Neural progenitor cell (in vitro differentiated cells): ENCODE measurements at regions not wholly inside any gene's neighbourhood (a gene's known extent, or its start where the extent isn't known, plus 50 kb on each side); places are given as distances from the start of the nearest gene placed in this dataset.

ENCODE experiments used
- DNase-seq: peaks from one replicate; pipeline ENCODE4 v3.0.0-alpha.2; 2016; ENCODE audit warnings: low spot score
- H2AFZ ChIP-seq: fragments of 200-600 bp; sonication (generic); replicated peaks from 2 replicates; pipeline ENCODE4 v1.6.1; 2016; ENCODE audit warnings: antibody characterized with exemption
- H3F3A ChIP-seq: fragments of 200-600 bp; sonication (generic); 2 replicates; pipeline ENCODE4 v1.6.1; 2016; ENCODE audit warnings: antibody characterized with exemption, low read depth
- H3K27ac ChIP-seq: fragments of 200-600 bp; sonication (generic); 2 replicates; pipeline ENCODE4 v1.5.1; 2016; ENCODE audit warnings: mild to moderate bottlenecking
- H3K27me3 ChIP-seq: fragments of 200-600 bp; sonication (generic); 2 replicates; pipeline ENCODE4 v1.6.1; 2016; ENCODE audit warnings: mild to moderate bottlenecking, moderate library complexity
- H3K36me3 ChIP-seq: fragments of 200-600 bp; sonication (generic); 2 replicates; pipeline ENCODE4 v1.5.1; 2016
- H3K4me1 ChIP-seq: fragments of 200-600 bp; sonication (generic); 2 replicates; pipeline ENCODE4 v1.6.1; 2016; ENCODE audit warnings: mixed run types
- H3K4me2 ChIP-seq: fragments of 200-600 bp; sonication (generic); 2 replicates; pipeline ENCODE4 v1.6.1; 2016
- H3K4me3 ChIP-seq: fragments of 200-600 bp; sonication (generic); 2 replicates; pipeline ENCODE4 v1.5.1; 2016
- H3K79me2 ChIP-seq: fragments of 200-600 bp; sonication (generic); 2 replicates; pipeline ENCODE4 v1.6.1; 2016; ENCODE audit warnings: low read depth
- H3K9ac ChIP-seq: fragments of 200-600 bp; sonication (generic); 2 replicates; pipeline ENCODE4 v1.6.1; 2016
- H3K9me3 ChIP-seq: fragments of 200-600 bp; sonication (generic); 2 replicates; pipeline ENCODE4 v1.5.1; 2016; ENCODE audit warnings: low read depth
- H4K20me1 ChIP-seq: fragments of 200-600 bp; sonication (generic); 2 replicates; pipeline ENCODE4 v1.6.1; 2016; ENCODE audit warnings: low read depth
- H3K27ac Mint-ChIP-seq: 3 replicates; pipeline ENCODE4 v1.8.0; 2021; ENCODE audit warnings: mixed read lengths
- H3K27me3 Mint-ChIP-seq: 2 replicates; pipeline ENCODE4 v1.8.0; 2022; ENCODE audit warnings: low read depth, mild to moderate bottlenecking, inconsistent platforms, moderate library complexity, mixed read lengths; ENCODE audit not compliant: insufficient read depth
- H3K36me3 Mint-ChIP-seq: 3 replicates; pipeline ENCODE4 v1.8.0; 2021; ENCODE audit warnings: mixed read lengths
- H3K4me1 Mint-ChIP-seq: 3 replicates; pipeline ENCODE4 v1.8.0; 2021; ENCODE audit warnings: mixed read lengths
- H3K4me3 Mint-ChIP-seq: 3 replicates; pipeline ENCODE4 v1.8.0; 2021; ENCODE audit warnings: mild to moderate bottlenecking, moderate library complexity, mixed read lengths
- H3K9me3 Mint-ChIP-seq: 3 replicates; pipeline ENCODE4 v1.8.0; 2020; ENCODE audit warnings: mixed read lengths
- EZH2 ChIP-seq: fragments of 200-600 bp; sonication (generic); IDR thresholded peaks from 2 replicates; pipeline ENCODE4 v1.6.1; 2017; ENCODE audit warnings: antibody characterized with exemption, mild to moderate bottlenecking, moderate library complexity
- EZH2phosphoT487 ChIP-seq: fragments of 200-600 bp; sonication (generic); IDR thresholded peaks from 2 replicates; pipeline ENCODE4 v1.6.1; 2017; ENCODE audit warnings: antibody characterized with exemption
- TF ChIP-seq, protein P1 (sequence below): fragments of 200-600 bp; sonication (generic); IDR thresholded peaks from 2 replicates; pipeline ENCODE4 v1.5.1; 2017; ENCODE audit warnings: antibody characterized with exemption, mild to moderate bottlenecking

DNA sequence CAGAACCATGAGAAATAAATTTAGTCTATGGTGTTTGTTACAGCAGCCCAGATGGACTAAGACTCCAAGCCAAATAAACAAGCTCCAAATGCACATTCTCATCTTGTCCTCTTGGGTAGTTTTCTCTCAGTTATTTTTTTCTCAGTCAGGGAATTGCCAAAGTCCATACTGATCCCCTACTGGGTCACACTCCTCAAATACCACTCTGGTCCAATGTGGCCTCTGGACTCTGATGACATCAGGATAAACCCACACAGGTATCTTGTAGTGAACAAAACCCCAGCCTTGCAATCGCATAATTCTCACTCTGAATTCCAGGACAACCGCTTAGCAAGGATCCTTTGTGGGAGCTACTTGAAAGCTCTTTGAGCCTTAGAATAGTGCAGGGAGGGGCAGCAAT is 248.4 kb upstream of the JUN start:
- H3K9me3 ChIP-seq = no peaks in the 10 kb centered on the region
- no peaks in the 10 kb centered on the region for H3K27me3 ChIP-seq
- no peak overlapping the region for H3K4me2 ChIP-seq
- no peaks in the 10 kb centered on the region for H3K4me1 Mint-ChIP-seq
- peaks cover 2% of the 10 kb centered on the region for H3K27me3 Mint-ChIP-seq
- no peaks in the 10 kb centered on the region for H3K4me1 ChIP-seq
- no peaks in the 10 kb centered on the region for H3K9me3 Mint-ChIP-seq
- no peak overlapping the region for H3K9ac ChIP-seq
- H3K36me3 ChIP-seq = no peaks in the 10 kb centered on the region
- H2AFZ ChIP-seq = no peak overlapping the region
- no peak overlapping the region for H3K4me3 ChIP-seq
- no peak overlapping the region for H3K27ac Mint-ChIP-seq
- no peak overlapping the region for H3K4me3 Mint-ChIP-seq
- H3K79me2 ChIP-seq = no peaks in the 10 kb centered on the region
- TF ChIP-seq, protein P1, sequence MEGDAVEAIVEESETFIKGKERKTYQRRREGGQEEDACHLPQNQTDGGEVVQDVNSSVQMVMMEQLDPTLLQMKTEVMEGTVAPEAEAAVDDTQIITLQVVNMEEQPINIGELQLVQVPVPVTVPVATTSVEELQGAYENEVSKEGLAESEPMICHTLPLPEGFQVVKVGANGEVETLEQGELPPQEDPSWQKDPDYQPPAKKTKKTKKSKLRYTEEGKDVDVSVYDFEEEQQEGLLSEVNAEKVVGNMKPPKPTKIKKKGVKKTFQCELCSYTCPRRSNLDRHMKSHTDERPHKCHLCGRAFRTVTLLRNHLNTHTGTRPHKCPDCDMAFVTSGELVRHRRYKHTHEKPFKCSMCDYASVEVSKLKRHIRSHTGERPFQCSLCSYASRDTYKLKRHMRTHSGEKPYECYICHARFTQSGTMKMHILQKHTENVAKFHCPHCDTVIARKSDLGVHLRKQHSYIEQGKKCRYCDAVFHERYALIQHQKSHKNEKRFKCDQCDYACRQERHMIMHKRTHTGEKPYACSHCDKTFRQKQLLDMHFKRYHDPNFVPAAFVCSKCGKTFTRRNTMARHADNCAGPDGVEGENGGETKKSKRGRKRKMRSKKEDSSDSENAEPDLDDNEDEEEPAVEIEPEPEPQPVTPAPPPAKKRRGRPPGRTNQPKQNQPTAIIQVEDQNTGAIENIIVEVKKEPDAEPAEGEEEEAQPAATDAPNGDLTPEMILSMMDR = no peak
- TF ChIP-seq EZH2 = no peak
- no peak for TF ChIP-seq EZH2phosphoT487
- no peaks in the 10 kb centered on the region for H3F3A ChIP-seq
- H4K20me1 ChIP-seq = no peaks in the 10 kb centered on the region
- H3K36me3 Mint-ChIP-seq = no peaks in the 10 kb centered on the region
- H3K27ac ChIP-seq = no peak overlapping the region
- DNase-seq = no peak

DNA sequence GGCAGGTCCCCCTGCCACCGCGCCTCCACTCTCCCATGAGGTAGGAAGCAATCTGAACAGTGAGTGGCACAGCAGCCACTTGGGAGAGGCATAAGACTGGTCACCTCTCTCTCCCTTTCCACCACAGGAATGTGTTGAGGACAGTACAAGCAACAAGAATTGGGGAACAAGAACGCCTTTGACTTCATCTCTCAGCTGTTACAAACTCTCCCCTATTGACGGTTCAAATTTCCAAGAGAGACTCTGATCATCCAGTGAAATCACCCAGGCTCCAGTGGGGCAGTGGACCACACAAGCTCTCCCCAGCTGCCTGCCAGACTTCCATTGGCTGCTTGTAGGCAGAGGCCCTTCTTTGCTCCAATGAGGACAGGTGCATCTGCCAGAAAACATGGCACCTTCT is 249.9 kb upstream of the JUN start:
- Histone ChIP-seq H3K79me2 (no peaks in the 10 kb centered on the region), H3K27me3 (no peaks in the 10 kb centered on the region), H3K4me2 (no peak overlapping the region), H3K9me3 (no peaks in the 10 kb centered on the region), H3F3A (no peaks in the 10 kb centered on the region), H3K4me1 (no peaks in the 10 kb centered on the region), H4K20me1 (no peaks in the 10 kb centered on the region), H3K4me3 (no peak overlapping the region), H2AFZ (no peak overlapping the region), H3K36me3 (no peaks in the 10 kb centered on the region), H3K27ac (no peak overlapping the region), H3K9ac (no peak overlapping the region)
- TF ChIP-seq EZH2 = no peak
- no peak for TF ChIP-seq EZH2phosphoT487
- TF ChIP-seq, protein P1 = no peak
- Mint-ChIP-seq H3K27ac (no peak overlapping the region), H3K4me3 (no peak overlapping the region), H3K36me3 (no peaks in the 10 kb centered on the region), H3K9me3 (no peaks in the 10 kb centered on the region), H3K4me1 (no peaks in the 10 kb centered on the region), H3K27me3 (peaks cover 2% of the 10 kb centered on the region)
- DNase-seq = no peak

DNA sequence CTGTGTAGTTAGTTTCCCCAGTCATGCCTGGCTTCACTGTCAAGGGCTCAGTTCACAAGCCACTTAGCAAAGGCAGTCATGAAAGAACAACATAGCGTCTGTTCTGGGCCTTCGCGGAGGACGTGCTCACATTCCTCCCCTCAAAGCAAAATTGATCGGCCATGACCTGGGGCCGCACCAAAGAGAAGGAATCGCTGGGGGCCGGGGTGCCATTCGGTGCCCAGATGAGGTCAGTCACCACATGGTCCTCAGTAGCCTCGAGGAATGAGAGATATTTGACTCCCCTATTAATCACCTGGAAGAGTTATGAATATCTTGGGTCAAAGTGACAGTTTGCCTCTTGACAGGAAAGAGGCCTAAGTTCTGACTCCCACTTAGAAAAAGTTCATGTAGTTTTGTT is 251.1 kb upstream of the JUN start:
- Histone ChIP-seq H3K36me3 (no peaks in the 10 kb centered on the region), H3K27ac (no peak overlapping the region), H3K27me3 (no peaks in the 10 kb centered on the region), H3K4me2 (no peak overlapping the region), H3K4me3 (no peak overlapping the region), H2AFZ (no peak overlapping the region), H3K9me3 (no peaks in the 10 kb centered on the region), H3K4me1 (no peaks in the 10 kb centered on the region), H3K79me2 (no peaks in the 10 kb centered on the region), H4K20me1 (no peaks in the 10 kb centered on the region), H3F3A (no peaks in the 10 kb centered on the region), H3K9ac (no peak overlapping the region)
- no peaks in the 10 kb centered on the region for H3K9me3 Mint-ChIP-seq
- no peaks in the 10 kb centered on the region for H3K36me3 Mint-ChIP-seq
- TF ChIP-seq, protein P1 = no peak
- TF ChIP-seq EZH2phosphoT487 (no peak), EZH2 (no peak)
- DNase-seq = no peak
- no peak overlapping the region for H3K27ac Mint-ChIP-seq
- peaks cover 4% of the 10 kb centered on the region for H3K27me3 Mint-ChIP-seq
- no peaks in the 10 kb centered on the region for H3K4me1 Mint-ChIP-seq
- no peak overlapping the region for H3K4me3 Mint-ChIP-seq

DNA sequence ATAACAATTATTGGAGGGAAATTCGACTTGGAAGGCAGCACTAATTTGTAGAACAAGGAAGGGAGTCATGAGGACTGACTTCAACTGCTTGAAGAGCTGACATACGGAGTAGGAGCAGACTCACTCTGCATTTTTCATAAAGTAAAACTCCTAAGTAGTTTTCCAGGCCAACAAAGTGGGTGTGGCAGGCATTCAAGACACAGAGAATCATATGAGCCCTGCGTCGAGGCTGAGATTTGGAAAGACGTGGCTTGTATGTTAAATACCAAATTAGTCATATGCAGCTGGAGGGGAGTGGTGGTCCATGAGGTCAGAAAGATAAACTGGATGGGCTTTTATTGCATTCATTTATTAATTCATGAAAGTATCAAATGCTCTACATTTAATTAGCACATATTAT is 255.7 kb upstream of the JUN start:
- no peak overlapping the region for H3K4me2 ChIP-seq
- Mint-ChIP-seq H3K4me1 (no peaks in the 10 kb centered on the region), H3K4me3 (no peak overlapping the region), H3K36me3 (no peaks in the 10 kb centered on the region), H3K27me3 (peaks cover 2% of the 10 kb centered on the region), H3K27ac (no peak overlapping the region), H3K9me3 (no peaks in the 10 kb centered on the region)
- no peaks in the 10 kb centered on the region for H3K27me3 ChIP-seq
- no peak for DNase-seq
- no peaks in the 10 kb centered on the region for H3F3A ChIP-seq
- no peak overlapping the region for H3K4me3 ChIP-seq
- TF ChIP-seq EZH2 (no peak), EZH2phosphoT487 (no peak)
- TF ChIP-seq, protein P1 = no peak
- no peaks in the 10 kb centered on the region for H4K20me1 ChIP-seq
- no peaks in the 10 kb centered on the region for H3K4me1 ChIP-seq
- no peaks in the 10 kb centered on the region for H3K36me3 ChIP-seq
- no peak overlapping the region for H3K27ac ChIP-seq
- H3K9ac ChIP-seq = no peak overlapping the region
- H2AFZ ChIP-seq = no peak overlapping the region
- no peaks in the 10 kb centered on the region for H3K79me2 ChIP-seq
- H3K9me3 ChIP-seq = no peaks in the 10 kb centered on the region
